BJ (cell line): ENCODE measurements at regions not wholly inside any gene's neighbourhood (a gene's known extent, or its start where the extent isn't known, plus 50 kb on each side); places are given as distances from the start of the nearest gene placed in this dataset.

Experiments used
- CTCF ChIA-PET: fragments of 350-600 bp; formaldehyde crosslinking; extraction: SDS; loops from one replicate; lab custom pipeline; 2021; ENCODE audit warnings: antibody characterized with exemption, inconsistent platforms; lab: Yijun Ruan, JAX
- POLR2A ChIA-PET: fragments of 300-600 bp; sonication (Branson Sonifier 250); formaldehyde crosslinking; extraction: SDS; loops from one replicate; lab custom pipeline; 2021; ENCODE audit warnings: antibody characterized with exemption; lab: Charles Lee
- DNase-seq: peaks from one replicate; pipeline ENCODE4 v3.0.0-alpha.2; 2011; ENCODE audit warnings: low read depth
- H3K27me3 ChIP-seq: 2 replicates; pipeline ENCODE4 v1.6.0; 2011; ENCODE audit warnings: low read length; ENCODE audit not compliant: control insufficient read depth, insufficient read depth
- H3K36me3 ChIP-seq: 2 replicates; pipeline ENCODE4 v1.5.1; 2011; ENCODE audit warnings: low read length; ENCODE audit not compliant: control insufficient read depth, insufficient read depth
- H3K4me3 ChIP-seq: 2 replicates; pipeline ENCODE4 v1.5.1; 2011; ENCODE audit warnings: low read depth, mild to moderate bottlenecking, control low read depth, low read length
- TF ChIP-seq, protein P1 (sequence below): IDR thresholded peaks from 2 replicates; pipeline ENCODE4 v1.5.1; 2011; ENCODE audit warnings: low read depth, mild to moderate bottlenecking, control low read depth, inconsistent platforms, low read length, moderate library complexity; ENCODE audit not compliant: insufficient read depth

GRCh38 chr4:38424151-38424871 lies 239.7 kb upstream of the KLF3 start:
- no peaks in the 10 kb centered on the region for H3K36me3 ChIP-seq
- TF ChIP-seq, protein P1, sequence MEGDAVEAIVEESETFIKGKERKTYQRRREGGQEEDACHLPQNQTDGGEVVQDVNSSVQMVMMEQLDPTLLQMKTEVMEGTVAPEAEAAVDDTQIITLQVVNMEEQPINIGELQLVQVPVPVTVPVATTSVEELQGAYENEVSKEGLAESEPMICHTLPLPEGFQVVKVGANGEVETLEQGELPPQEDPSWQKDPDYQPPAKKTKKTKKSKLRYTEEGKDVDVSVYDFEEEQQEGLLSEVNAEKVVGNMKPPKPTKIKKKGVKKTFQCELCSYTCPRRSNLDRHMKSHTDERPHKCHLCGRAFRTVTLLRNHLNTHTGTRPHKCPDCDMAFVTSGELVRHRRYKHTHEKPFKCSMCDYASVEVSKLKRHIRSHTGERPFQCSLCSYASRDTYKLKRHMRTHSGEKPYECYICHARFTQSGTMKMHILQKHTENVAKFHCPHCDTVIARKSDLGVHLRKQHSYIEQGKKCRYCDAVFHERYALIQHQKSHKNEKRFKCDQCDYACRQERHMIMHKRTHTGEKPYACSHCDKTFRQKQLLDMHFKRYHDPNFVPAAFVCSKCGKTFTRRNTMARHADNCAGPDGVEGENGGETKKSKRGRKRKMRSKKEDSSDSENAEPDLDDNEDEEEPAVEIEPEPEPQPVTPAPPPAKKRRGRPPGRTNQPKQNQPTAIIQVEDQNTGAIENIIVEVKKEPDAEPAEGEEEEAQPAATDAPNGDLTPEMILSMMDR, result no peak
- DNase-seq, result no peak
- no peak overlapping the region for H3K4me3 ChIP-seq
- ChIA-PET CTCF (no interaction called here), POLR2A (no interaction called here)
- H3K27me3 ChIP-seq, result peaks cover 3% of the 10 kb centered on the region; the same call in 1 of the 2 replicates

DNA sequence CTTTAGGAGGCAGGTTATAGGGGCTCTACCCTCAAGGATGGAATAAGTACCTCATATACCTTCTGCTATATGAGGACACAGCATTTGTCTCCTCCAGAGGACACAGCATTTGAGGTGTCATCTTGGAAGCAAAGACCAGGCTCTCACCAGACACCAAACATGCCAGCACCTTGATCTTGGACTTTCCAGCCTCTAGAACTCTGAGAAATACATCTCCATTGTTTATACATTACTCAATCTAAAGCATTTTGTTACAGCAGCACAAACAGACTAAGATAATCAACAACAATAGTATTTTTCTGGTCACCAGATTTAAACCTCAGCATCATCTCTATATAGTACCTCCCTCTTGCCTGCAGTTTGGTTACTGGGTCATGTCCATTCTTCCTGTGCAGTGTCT lies 237.5 kb upstream of the KLF3 start:
- ChIA-PET POLR2A (no interaction called here), CTCF (no interaction called here)
- TF ChIP-seq, protein P1, result no peak
- Histone ChIP-seq H3K36me3 (no peaks in the 10 kb centered on the region), H3K27me3 (peaks cover 3% of the 10 kb centered on the region; the same call in 1 of the 2 replicates), H3K4me3 (no peak overlapping the region)
- DNase-seq, result no peak

GRCh38 chr4:38430841-38431240 lies 233.2 kb upstream of the KLF3 start:
- CTCF ChIA-PET, result no interaction called here
- POLR2A ChIA-PET, result no interaction called here
- Histone ChIP-seq H3K36me3 (no peaks in the 10 kb centered on the region), H3K4me3 (no peak overlapping the region), H3K27me3 (no peaks in the 10 kb centered on the region; the same call in 1 of the 2 replicates)
- TF ChIP-seq, protein P1, result no peak
- no peak for DNase-seq

GRCh38 chr4:38442073-38442788 lies 221.8 kb upstream of the KLF3 start:
- no peak for DNase-seq
- TF ChIP-seq, protein P1, result no peak
- H3K27me3 ChIP-seq, result no peaks in the 10 kb centered on the region
- no peak overlapping the region for H3K4me3 ChIP-seq
- ChIA-PET POLR2A (no interaction called here), CTCF (no interaction called here)
- no peaks in the 10 kb centered on the region for H3K36me3 ChIP-seq

DNA sequence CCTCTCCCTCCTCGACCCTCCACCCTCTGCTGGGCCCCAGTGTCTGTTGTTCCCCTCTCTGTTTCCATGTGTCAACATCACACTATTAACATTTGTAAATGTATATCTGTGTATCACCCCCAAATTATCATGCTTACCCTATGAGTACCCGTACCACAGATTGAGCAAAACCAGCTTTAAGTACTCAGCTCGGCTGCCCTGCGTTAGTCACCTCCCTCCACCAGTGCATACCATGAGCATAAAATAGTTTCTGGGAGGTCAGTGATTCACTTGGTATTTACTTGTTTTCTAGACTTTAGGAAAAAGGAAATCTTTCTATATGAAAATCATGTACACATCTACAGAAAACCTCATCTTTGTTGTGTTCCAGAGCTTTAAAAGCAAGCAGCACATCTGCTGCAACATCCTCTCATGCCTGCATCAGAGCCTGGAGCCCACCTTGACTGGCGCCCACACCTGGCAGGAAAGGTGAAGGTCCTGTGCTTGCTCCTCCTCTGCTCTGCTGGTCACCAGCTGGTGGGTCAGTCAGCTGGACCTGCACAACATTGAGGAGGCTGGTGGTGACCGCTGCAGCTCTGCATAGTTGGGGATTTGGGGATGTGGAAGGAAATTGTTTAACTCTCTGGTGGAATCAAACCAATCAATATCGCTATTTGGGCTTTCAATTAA lies 214.4 kb upstream of the KLF3 start:
- H3K27me3 ChIP-seq, result no peaks in the 10 kb centered on the region
- POLR2A ChIA-PET, result no interaction called here
- H3K36me3 ChIP-seq, result no peaks in the 10 kb centered on the region
- TF ChIP-seq, protein P1, result no peak
- H3K4me3 ChIP-seq, result no peak overlapping the region
- no peak for DNase-seq
- CTCF ChIA-PET, result no interaction called here
